ENCODE measurements at regions not wholly inside any gene's neighbourhood (a gene's known extent, or its start where the extent isn't known, plus 50 kb on each side); places are given as distances from the start of the nearest gene placed in this dataset.

GRCh38 chr4:29243054-29243453 lies 1477.1 kb upstream of the PCDH7 start:
- Histone ChIP-seq H3K4me1 (ENCODE audit: control insufficient read depth, insufficient read depth, low read length) (no peaks in the 10 kb centered on the region), H3K4me3 (ENCODE audit: low read length) (no peak overlapping the region), H3K27me3 (ENCODE audit: control insufficient read depth, insufficient read depth) (no peaks in the 10 kb centered on the region), H3K9me3 (ENCODE audit: control insufficient read depth, low read length) (no peaks in the 10 kb centered on the region), H3K27ac (ENCODE audit: low read length) (no peak overlapping the region)
- 94% methylated on average over 1 of the region's 1 CpG for WGBS
- ATAC-seq (no peak), DNase-seq (no peak)
- intact Hi-C loops (cut with DNase I): loop anchor here in 1 of 4 donors (5.0 kb wide), 1 partner anchor 214 kb away; no protein-coding TSS in a partner anchor

GRCh38 chr4:29243851-29244250 lies 1476.3 kb upstream of the PCDH7 start:
- Histone ChIP-seq H3K4me1 (ENCODE audit: control insufficient read depth, insufficient read depth, low read length) (no peaks in the 10 kb centered on the region), H3K27me3 (ENCODE audit: control insufficient read depth, insufficient read depth) (no peaks in the 10 kb centered on the region), H3K4me3 (ENCODE audit: low read length) (no peak overlapping the region), H3K9me3 (ENCODE audit: control insufficient read depth, low read length) (no peaks in the 10 kb centered on the region), H3K27ac (ENCODE audit: low read length) (no peak overlapping the region)
- ATAC-seq: no peak
- intact Hi-C loops (cut with DNase I): loop anchor here in 1 of 4 donors (5.0 kb wide), 1 partner anchor 213 kb away; no protein-coding TSS in a partner anchor
- no peak for DNase-seq
- 97% methylated on average over 1 of the region's 1 CpG for WGBS

- H3K27me3 ChIP-seq (ENCODE audit: control insufficient read depth, insufficient read depth): no peaks in the 10 kb centered on the region
- ATAC-seq (no peak), DNase-seq (no peak)
- no peak overlapping the region for H3K27ac ChIP-seq (ENCODE audit: low read length)
- intact Hi-C loops (cut with DNase I): no loop called here
- no peaks in the 10 kb centered on the region for H3K9me3 ChIP-seq (ENCODE audit: control insufficient read depth, low read length)
- no peak overlapping the region for H3K4me3 ChIP-seq (ENCODE audit: low read length)
- H3K4me1 ChIP-seq (ENCODE audit: control insufficient read depth, insufficient read depth, low read length): no peaks in the 10 kb centered on the region
- WGBS: 84% methylated on average over 2 of the region's 2 CpGs
Measured at GRCh38 chr4:29259556-29259955, 1460.6 kb upstream of the PCDH7 start.

GRCh38 chr4:29262986-29263385 lies 1457.2 kb upstream of the PCDH7 start:
- H3K4me3 ChIP-seq (ENCODE audit: low read length): no peak overlapping the region
- no peak overlapping the region for H3K27ac ChIP-seq (ENCODE audit: low read length)
- intact Hi-C loops (cut with DNase I): no loop called here
- no peaks in the 10 kb centered on the region for H3K4me1 ChIP-seq (ENCODE audit: control insufficient read depth, insufficient read depth, low read length)
- no peak for DNase-seq
- H3K9me3 ChIP-seq (ENCODE audit: control insufficient read depth, low read length): no peaks in the 10 kb centered on the region
- no peak for ATAC-seq
- H3K27me3 ChIP-seq (ENCODE audit: control insufficient read depth, insufficient read depth): no peaks in the 10 kb centered on the region
- WGBS: 74% methylated on average over 2 of the region's 2 CpGs

GRCh38 chr4:29276150-29276549 lies 1444.0 kb upstream of the PCDH7 start:
- no peaks in the 10 kb centered on the region for H3K27me3 ChIP-seq (ENCODE audit: control insufficient read depth, insufficient read depth)
- no peaks in the 10 kb centered on the region for H3K4me1 ChIP-seq (ENCODE audit: control insufficient read depth, insufficient read depth, low read length)
- ATAC-seq (no peak), DNase-seq (no peak)
- H3K9me3 ChIP-seq (ENCODE audit: control insufficient read depth, low read length): no peaks in the 10 kb centered on the region
- WGBS: 71% methylated on average over 1 of the region's 1 CpG
- H3K27ac ChIP-seq (ENCODE audit: low read length): no peak overlapping the region
- intact Hi-C loops (cut with DNase I): no loop called here
- no peak overlapping the region for H3K4me3 ChIP-seq (ENCODE audit: low read length)

GRCh38 chr4:29277381-29277780 lies 1442.8 kb upstream of the PCDH7 start:
- no peaks in the 10 kb centered on the region for H3K4me1 ChIP-seq (ENCODE audit: control insufficient read depth, insufficient read depth, low read length)
- intact Hi-C loops (cut with DNase I): no loop called here
- no peaks in the 10 kb centered on the region for H3K9me3 ChIP-seq (ENCODE audit: control insufficient read depth, low read length)
- DNase-seq: no peak
- H3K27ac ChIP-seq (ENCODE audit: low read length): no peak overlapping the region
- no peak overlapping the region for H3K4me3 ChIP-seq (ENCODE audit: low read length)
- no peaks in the 10 kb centered on the region for H3K27me3 ChIP-seq (ENCODE audit: control insufficient read depth, insufficient read depth)
- no peak for ATAC-seq

GRCh38 chr4:29278585-29278984 lies 1441.6 kb upstream of the PCDH7 start:
- Histone ChIP-seq H3K4me3 (ENCODE audit: low read length) (no peak overlapping the region), H3K27ac (ENCODE audit: low read length) (no peak overlapping the region), H3K27me3 (ENCODE audit: control insufficient read depth, insufficient read depth) (no peaks in the 10 kb centered on the region), H3K4me1 (ENCODE audit: control insufficient read depth, insufficient read depth, low read length) (no peaks in the 10 kb centered on the region), H3K9me3 (ENCODE audit: control insufficient read depth, low read length) (no peaks in the 10 kb centered on the region)
- intact Hi-C loops (cut with DNase I): no loop called here
- DNase-seq (no peak), ATAC-seq (no peak)
- WGBS: 30% methylated on average over 2 of the region's 2 CpGs

- WGBS: 86% methylated on average over 1 of the region's 1 CpG
- H3K9me3 ChIP-seq (ENCODE audit: control insufficient read depth, low read length): no peaks in the 10 kb centered on the region
- DNase-seq (no peak), ATAC-seq (no peak)
- no peaks in the 10 kb centered on the region for H3K4me1 ChIP-seq (ENCODE audit: control insufficient read depth, insufficient read depth, low read length)
- H3K27ac ChIP-seq (ENCODE audit: low read length): no peak overlapping the region
- H3K27me3 ChIP-seq (ENCODE audit: control insufficient read depth, insufficient read depth): no peaks in the 10 kb centered on the region
- no peak overlapping the region for H3K4me3 ChIP-seq (ENCODE audit: low read length)
- intact Hi-C loops (cut with DNase I): no loop called here
Measured at GRCh38 chr4:29289118-29289517, 1431.1 kb upstream of the PCDH7 start.

- ATAC-seq: no peak
- Histone ChIP-seq H3K4me3 (ENCODE audit: low read length) (no peak overlapping the region), H3K27me3 (ENCODE audit: control insufficient read depth, insufficient read depth) (no peaks in the 10 kb centered on the region), H3K9me3 (ENCODE audit: control insufficient read depth, low read length) (no peaks in the 10 kb centered on the region), H3K4me1 (ENCODE audit: control insufficient read depth, insufficient read depth, low read length) (no peaks in the 10 kb centered on the region), H3K27ac (ENCODE audit: low read length) (no peak overlapping the region)
- no peak for DNase-seq
- intact Hi-C loops (cut with DNase I): no loop called here
Measured at GRCh38 chr4:29295280-29295679, 1424.9 kb upstream of the PCDH7 start.

- no peak for ATAC-seq
- intact Hi-C loops (cut with DNase I): no loop called here
- no peak for DNase-seq
- 76% methylated on average over 3 of the region's 3 CpGs for WGBS
- H3K4me1 ChIP-seq (ENCODE audit: control insufficient read depth, insufficient read depth, low read length): no peaks in the 10 kb centered on the region
- H3K27me3 ChIP-seq (ENCODE audit: control insufficient read depth, insufficient read depth): no peaks in the 10 kb centered on the region
- no peak overlapping the region for H3K4me3 ChIP-seq (ENCODE audit: low read length)
- H3K9me3 ChIP-seq (ENCODE audit: control insufficient read depth, low read length): no peaks in the 10 kb centered on the region
- no peak overlapping the region for H3K27ac ChIP-seq (ENCODE audit: low read length)
Measured at GRCh38 chr4:29304595-29304994, 1415.6 kb upstream of the PCDH7 start.

- Histone ChIP-seq H3K4me3 (ENCODE audit: low read length) (no peak overlapping the region), H3K27ac (ENCODE audit: low read length) (no peak overlapping the region), H3K9me3 (ENCODE audit: control insufficient read depth, low read length) (no peaks in the 10 kb centered on the region), H3K27me3 (ENCODE audit: control insufficient read depth, insufficient read depth) (no peaks in the 10 kb centered on the region), H3K4me1 (ENCODE audit: control insufficient read depth, insufficient read depth, low read length) (no peaks in the 10 kb centered on the region)
- no peak for ATAC-seq
- DNase-seq: no peak
- intact Hi-C loops (cut with DNase I): no loop called here
Measured at GRCh38 chr4:29307256-29307655, 1412.9 kb upstream of the PCDH7 start.

- H3K27ac ChIP-seq (ENCODE audit: low read length): no peak overlapping the region
- no peaks in the 10 kb centered on the region for H3K4me1 ChIP-seq (ENCODE audit: control insufficient read depth, insufficient read depth, low read length)
- 91% methylated on average over 1 of the region's 1 CpG for WGBS
- H3K4me3 ChIP-seq (ENCODE audit: low read length): no peak overlapping the region
- H3K27me3 ChIP-seq (ENCODE audit: control insufficient read depth, insufficient read depth): no peaks in the 10 kb centered on the region
- H3K9me3 ChIP-seq (ENCODE audit: control insufficient read depth, low read length): no peaks in the 10 kb centered on the region
- no peak for DNase-seq
- ATAC-seq: no peak
- intact Hi-C loops (cut with DNase I): no loop called here
Measured at GRCh38 chr4:29307755-29308154, 1412.4 kb upstream of the PCDH7 start.
